ENCODE measurements at regions not wholly inside any gene's neighbourhood (a gene's known extent, or its start where the extent isn't known, plus 50 kb on each side); places are given as distances from the start of the nearest gene placed in this dataset.

GRCh38 chr13:34340534-34340933, 522.6 kb downstream of the RFC3 start:
- DNase-seq, result no peak

DNA sequence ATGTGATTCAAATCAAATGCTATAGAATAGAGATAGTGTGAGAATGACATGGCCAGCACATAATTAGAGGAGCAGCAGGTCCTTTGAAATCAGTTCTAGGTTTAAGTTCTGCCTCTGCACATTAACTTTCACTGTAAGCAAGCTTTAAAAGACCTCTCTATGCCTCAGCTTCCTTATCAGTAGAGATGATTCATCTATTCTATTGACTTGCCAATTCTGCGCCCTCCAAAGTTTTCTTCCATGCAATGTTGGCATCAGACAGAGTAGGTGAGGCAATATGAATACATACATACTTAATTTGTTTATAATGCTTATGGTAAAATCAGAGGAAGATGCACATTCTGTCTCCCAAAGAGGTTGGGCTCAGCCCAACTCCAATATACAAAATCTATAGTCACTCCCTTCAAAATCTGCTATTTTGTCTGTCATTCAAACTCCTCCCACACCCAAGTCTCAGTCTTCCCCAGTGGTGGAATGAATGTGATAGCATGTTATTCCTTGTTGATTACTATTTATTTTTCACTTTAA, 525.5 kb downstream of the RFC3 start:
- DNase-seq, result no peak

DNA sequence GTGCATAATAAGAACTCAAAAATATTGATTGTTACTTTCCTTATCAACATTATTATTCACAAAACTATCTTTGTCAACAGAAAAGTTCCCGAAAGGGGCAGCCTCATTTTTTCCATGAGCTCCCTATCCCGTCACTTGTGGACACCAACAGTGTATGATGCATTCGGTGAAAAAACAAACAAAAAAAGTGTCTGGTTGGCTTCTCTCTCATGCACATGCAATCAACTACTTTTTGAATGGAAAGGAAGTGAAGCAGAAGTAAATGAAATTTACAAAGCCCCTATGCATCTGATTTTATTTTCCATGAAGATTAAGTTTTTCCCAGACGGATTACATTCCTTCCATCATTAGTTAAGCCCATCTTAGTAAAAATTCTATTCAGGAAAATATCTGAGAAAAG, 526.9 kb downstream of the RFC3 start:
- DNase-seq, result no peak

DNA sequence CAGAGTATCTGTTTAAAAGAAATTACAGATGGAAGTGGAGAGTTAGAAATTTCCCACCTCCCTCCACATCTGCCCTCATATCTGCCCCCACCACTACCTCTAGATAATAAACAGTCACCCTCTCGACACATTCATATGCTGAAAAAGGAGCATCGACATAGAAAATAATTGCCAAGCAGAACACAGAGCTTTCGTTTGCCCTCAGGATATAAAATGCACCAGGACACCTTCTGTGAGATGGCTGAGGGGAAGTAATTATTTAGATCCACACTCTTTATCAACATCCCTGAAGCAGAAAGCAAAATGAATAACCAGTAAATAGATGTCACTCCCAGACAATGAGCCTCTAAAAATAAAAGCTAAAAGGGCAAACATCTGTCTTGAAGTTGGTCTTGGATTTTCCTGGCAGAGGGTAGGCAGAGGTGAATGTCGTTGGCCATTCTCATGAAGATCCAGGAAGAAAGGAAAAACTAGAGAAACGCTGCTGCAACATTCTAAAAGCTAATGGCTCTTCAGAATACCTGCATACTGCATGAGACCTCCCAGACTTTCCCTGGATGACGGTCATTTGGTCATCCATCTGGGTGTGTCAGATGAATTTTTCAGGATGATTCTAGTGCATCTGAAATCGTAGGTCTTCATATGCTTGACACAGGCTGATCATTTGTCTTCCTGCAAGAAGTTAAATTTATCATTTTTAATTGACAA, 527.5 kb downstream of the RFC3 start:
- DNase-seq, result no peak

- no peak for DNase-seq
These were observed 528.7 kb downstream of the RFC3 start for GRCh38 chr13:34346626-34347025.

- DNase-seq, result peak; percentile 44
These were observed 530.0 kb downstream of the RFC3 start for GRCh38 chr13:34347784-34348573.

GRCh38 chr13:34349091-34349722, 531.3 kb downstream of the RFC3 start:
- peak; percentile 13 for DNase-seq

- DNase-seq, result peak; percentile 34
These were observed 532.7 kb downstream of the RFC3 start for GRCh38 chr13:34350671-34351070.

GRCh38 chr13:34351134-34351533, 533.2 kb downstream of the RFC3 start:
- DNase-seq, result no peak

DNA sequence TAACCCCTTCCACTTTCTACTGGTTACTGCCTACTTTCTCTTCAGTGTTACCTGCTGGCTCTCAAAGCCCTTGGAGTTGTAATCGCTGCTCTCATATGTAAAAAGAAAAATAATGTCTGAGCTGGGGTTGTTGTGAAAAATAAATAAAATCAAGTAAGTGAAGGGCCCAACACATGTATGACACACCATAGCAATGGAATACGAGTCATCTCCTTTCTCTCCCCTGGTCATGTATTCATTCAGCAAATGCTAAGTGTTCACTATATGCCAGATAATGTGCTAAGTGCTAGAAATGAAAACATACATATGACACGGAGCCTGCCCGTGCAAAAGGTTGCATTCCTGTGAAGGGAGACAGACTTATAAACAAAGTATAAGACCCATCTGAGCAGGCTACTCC, 535.0 kb downstream of the RFC3 start:
- DNase-seq, result no peak

GRCh38 chr13:34356686-34357434, 538.9 kb downstream of the RFC3 start:
- no peak for DNase-seq

DNA sequence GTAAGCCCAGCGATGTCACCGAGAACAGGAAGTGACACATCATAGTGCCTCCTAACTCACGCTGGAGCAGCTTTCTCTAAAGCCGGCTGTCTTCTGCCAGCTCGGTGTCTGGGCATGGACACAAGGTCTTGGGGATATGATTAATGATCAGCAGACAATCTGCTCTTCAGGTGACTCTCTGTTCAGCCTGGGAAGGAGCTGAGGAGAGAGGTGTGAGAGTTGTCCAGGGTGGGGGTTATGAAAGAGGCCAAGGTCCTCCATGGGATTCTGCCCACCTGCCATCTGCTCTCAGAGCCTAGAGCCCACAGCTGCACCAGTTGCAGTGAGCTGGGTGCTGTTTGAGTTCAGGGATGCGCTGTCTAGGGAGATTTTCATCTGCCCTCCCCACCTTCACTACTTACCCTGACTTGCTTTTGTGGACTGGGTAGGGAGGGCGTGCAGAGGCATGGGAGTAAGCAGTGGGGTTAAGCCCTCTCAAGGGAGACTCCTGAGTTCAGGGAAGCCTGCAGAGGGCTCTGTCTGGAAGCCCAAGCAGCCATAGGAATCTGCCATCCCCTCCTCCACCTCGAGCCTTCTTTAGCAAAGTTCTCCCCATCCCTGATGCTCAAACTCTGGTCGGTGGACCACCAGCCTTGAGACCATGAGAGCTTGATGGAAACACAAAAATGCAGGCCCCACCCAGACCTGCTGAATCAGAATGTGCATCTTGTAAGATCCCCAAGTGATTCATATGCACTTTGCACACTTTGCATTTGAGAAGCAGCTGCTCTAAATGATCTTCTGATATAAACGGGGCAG, 539.7 kb downstream of the RFC3 start:
- no peak for DNase-seq

DNA sequence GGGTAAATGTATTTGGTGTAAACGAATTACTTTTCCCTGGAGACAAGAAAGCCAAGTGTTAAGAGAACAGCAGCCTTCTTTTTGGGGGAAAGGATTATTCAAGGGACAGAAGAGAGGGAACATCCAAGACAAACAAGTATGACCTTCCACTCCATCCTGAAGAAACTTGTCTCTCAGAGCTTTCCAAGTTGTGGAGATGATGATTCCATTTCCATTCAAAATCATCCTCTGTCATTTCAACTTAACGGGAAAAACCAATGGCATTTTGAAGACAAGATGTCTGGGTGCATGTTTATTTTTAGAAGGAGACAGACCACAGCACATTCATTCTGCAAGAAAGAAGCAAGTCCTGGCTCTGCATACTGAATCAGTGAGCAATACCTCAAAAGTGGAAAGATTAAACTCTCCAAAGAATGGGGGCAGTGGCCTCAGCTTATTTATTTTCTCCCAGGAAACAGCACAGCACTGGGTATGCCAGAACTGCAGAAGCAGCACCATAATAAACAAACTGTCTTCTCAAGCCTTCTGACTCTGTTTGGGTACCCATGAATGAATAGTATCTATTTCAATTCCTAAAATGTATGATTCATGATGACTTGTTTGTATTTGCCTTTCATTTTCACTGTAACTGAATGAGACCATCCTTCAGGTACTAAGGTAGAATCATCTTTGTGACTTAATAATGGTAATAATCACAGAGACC, 541.0 kb downstream of the RFC3 start:
- DNase-seq, result no peak

DNA sequence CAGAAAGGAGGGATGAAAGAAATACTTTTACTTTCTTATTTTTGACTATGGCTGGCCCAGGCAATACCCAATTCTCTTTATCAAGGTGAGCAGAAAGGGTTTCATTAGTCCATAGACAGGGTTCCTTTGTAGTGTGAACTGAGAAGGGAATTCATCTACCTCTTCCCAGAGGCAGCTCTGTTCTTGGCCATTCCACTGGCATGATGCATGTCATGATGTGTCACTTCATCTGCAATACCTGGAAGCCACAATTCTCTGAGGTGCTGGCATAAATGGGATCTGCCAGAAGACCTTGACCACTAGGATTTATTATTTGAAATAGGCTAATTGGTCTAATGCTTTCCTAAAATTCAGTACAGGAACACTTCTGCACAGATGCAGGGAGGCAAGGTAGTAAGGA, 542.8 kb downstream of the RFC3 start:
- DNase-seq, result no peak

DNA sequence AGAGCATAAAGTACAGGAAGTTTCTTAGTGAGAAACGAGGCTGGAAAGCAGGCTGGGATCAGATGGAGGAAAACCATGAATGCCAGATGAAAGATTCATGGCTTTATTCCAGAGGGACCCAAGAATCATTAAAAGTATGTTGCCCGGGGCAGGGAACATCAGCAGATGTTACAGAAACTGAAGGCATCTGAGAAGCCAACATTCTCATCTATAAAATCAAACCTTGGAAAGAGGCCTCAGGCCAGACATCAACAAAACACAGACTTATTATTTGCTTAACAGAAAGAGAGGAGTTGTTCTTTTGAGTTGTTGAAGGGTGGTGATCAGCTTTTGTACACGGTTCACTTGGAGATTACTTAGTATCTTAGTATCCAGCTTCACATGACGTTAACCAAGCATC, 543.6 kb downstream of the RFC3 start:
- no peak for DNase-seq

DNA sequence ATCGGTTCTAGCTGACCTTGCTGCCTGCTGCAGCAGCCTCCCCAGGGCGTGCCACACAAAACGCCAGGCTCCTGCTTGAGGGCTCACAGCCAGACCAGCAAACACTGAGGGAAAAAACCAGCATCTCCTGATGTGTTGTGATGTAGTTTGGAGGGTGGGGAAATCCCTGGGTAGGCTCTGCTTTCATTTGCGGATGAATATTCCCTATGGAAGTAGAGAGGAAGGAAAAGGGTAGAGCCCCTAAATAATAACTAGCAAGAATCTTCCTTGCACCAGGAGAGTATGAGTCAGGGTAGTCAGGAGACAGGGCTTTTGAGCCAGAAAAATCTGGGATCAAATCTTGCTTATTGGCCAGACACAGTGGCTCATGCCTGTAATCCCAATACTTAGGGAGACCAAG, 545.3 kb downstream of the RFC3 start:
- DNase-seq, result no peak

DNA sequence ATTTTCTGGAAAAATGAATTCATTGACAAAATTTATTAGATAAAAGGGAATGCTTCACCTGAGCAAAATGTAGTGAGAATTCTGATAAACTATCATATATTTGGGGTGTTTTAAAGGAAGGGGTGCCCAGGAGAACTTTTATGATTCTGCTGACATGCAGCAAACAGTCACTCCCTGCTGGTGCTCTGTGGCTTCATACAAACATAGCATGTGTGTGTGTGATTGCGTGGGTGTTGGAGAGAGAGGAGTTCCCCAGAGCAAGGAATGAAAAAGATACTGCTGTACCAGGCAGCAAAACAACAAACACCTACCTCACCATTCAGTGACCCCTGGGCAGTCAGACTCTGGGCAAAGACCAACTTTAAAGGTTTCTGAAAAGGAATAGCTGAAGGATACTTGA, 546.7 kb downstream of the RFC3 start:
- no peak for DNase-seq

- no peak for DNase-seq
These were observed 552.0 kb downstream of the RFC3 start for GRCh38 chr13:34369931-34370330.

- DNase-seq, result no peak
These were observed 553.2 kb downstream of the RFC3 start for GRCh38 chr13:34371108-34371507.

DNA sequence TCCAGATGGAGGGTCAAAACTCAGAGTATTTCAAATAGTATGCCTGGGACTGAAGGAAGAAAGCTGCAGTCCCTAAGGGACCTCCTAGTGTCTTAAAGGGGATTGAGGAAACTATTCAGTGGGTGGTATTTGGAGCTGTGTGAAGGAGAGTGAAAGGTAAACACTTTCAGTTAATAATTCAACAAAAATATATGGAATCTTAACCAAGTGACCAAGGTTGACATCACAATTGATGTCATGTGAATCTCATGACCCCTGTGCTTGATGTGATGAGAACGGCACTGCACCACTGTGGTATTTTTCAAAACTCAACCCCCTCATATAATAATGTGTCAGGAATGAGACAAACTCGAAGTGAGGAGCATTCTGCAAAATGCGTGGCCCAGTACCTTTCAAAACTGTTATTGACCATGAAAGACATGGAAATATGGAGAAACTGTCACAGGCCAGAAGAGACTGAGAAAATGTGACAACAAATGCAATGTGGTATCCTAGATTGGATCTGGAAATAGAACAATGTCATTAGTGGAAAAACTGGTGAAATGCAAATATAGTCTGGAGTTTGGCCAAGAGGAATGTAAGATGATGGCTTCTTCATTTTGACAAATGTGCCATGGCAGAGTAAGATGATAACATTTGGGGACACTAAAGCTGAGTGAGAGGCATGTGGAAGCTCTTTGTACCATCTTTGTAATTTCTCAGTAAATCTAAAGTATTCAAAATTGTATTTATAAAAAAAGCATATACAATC, 553.9 kb downstream of the RFC3 start:
- no peak for DNase-seq

DNA sequence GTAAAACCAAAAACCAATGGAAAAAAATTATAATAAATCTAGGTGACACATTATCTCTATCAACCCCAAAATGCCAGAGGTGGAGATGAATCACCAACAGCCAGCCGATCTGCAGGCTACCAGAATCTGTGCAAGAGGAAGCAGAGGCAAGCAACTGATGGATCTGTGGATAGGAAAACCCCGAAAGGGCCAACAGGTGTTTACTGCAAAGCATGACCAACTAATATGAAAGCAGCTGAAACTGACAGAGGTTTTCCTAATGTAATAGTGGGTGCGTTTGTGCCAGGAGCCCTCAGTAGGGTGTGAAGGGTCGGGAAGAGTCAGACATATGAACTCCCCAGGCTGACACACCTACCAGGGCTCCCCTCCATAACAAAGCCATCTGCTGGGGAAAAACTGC, 554.6 kb downstream of the RFC3 start:
- DNase-seq, result no peak

Data from NCI-H1694 treated with DMSO at 0.1 percent for 48 hours (cell line).